ENCODE measurements at regions not wholly inside any gene's neighbourhood (a gene's known extent, or its start where the extent isn't known, plus 50 kb on each side); places are given as distances from the start of the nearest gene placed in this dataset.

DNA sequence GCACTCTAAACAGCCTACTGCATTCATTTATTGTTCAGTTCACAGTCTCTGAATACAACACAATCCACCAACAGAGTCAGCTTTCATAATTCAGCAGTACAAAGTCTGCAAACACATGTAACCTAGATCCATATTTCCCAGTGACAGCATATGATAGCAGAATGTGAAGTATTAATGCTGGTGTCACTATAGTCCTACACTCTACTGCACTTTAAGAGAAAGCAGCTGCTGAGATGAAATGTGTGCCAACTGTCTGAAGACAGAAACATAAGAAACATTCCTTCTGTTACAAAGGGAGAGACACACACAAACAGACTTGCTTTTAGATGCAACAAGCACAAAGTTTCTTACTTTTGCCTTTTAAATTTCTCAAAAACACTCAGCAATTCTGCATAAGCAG lies 441.8 kb downstream of the ZEB2 start:
- TF ChIP-seq ZNF169 (tag by site-specific recombination; IDR thresholded peaks at IDR 0.05) (no peak), ZNF121 (tag by site-specific recombination; IDR thresholded peaks at IDR 0.05) (no peak), SALL2 (tag by site-specific recombination; IDR thresholded peaks at IDR 0.05; ENCODE audit: borderline replicate concordance) (no peak), YY1 (tag by site-specific recombination; IDR thresholded peaks at IDR 0.05) (no peak), ZFP3 (tag by site-specific recombination; IDR thresholded peaks at IDR 0.05; ENCODE audit: low read depth) (no peak), ZNF112 (tag by site-specific recombination; IDR thresholded peaks at IDR 0.05) (no peak), TCF7L2 (IDR thresholded peaks at IDR 0.05; ENCODE audit: borderline replicate concordance, low read depth, low read length) (no peak)
- TF ChIP-seq, protein P1, sequence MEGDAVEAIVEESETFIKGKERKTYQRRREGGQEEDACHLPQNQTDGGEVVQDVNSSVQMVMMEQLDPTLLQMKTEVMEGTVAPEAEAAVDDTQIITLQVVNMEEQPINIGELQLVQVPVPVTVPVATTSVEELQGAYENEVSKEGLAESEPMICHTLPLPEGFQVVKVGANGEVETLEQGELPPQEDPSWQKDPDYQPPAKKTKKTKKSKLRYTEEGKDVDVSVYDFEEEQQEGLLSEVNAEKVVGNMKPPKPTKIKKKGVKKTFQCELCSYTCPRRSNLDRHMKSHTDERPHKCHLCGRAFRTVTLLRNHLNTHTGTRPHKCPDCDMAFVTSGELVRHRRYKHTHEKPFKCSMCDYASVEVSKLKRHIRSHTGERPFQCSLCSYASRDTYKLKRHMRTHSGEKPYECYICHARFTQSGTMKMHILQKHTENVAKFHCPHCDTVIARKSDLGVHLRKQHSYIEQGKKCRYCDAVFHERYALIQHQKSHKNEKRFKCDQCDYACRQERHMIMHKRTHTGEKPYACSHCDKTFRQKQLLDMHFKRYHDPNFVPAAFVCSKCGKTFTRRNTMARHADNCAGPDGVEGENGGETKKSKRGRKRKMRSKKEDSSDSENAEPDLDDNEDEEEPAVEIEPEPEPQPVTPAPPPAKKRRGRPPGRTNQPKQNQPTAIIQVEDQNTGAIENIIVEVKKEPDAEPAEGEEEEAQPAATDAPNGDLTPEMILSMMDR (tag by site-specific recombination; IDR thresholded peaks at IDR 0.05), result no peak
- TF ChIP-seq, protein P2, sequence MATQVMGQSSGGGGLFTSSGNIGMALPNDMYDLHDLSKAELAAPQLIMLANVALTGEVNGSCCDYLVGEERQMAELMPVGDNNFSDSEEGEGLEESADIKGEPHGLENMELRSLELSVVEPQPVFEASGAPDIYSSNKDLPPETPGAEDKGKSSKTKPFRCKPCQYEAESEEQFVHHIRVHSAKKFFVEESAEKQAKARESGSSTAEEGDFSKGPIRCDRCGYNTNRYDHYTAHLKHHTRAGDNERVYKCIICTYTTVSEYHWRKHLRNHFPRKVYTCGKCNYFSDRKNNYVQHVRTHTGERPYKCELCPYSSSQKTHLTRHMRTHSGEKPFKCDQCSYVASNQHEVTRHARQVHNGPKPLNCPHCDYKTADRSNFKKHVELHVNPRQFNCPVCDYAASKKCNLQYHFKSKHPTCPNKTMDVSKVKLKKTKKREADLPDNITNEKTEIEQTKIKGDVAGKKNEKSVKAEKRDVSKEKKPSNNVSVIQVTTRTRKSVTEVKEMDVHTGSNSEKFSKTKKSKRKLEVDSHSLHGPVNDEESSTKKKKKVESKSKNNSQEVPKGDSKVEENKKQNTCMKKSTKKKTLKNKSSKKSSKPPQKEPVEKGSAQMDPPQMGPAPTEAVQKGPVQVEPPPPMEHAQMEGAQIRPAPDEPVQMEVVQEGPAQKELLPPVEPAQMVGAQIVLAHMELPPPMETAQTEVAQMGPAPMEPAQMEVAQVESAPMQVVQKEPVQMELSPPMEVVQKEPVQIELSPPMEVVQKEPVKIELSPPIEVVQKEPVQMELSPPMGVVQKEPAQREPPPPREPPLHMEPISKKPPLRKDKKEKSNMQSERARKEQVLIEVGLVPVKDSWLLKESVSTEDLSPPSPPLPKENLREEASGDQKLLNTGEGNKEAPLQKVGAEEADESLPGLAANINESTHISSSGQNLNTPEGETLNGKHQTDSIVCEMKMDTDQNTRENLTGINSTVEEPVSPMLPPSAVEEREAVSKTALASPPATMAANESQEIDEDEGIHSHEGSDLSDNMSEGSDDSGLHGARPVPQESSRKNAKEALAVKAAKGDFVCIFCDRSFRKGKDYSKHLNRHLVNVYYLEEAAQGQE (tag by site-specific recombination; IDR thresholded peaks at IDR 0.05), result no peak
- TF ChIP-seq, protein P3, sequence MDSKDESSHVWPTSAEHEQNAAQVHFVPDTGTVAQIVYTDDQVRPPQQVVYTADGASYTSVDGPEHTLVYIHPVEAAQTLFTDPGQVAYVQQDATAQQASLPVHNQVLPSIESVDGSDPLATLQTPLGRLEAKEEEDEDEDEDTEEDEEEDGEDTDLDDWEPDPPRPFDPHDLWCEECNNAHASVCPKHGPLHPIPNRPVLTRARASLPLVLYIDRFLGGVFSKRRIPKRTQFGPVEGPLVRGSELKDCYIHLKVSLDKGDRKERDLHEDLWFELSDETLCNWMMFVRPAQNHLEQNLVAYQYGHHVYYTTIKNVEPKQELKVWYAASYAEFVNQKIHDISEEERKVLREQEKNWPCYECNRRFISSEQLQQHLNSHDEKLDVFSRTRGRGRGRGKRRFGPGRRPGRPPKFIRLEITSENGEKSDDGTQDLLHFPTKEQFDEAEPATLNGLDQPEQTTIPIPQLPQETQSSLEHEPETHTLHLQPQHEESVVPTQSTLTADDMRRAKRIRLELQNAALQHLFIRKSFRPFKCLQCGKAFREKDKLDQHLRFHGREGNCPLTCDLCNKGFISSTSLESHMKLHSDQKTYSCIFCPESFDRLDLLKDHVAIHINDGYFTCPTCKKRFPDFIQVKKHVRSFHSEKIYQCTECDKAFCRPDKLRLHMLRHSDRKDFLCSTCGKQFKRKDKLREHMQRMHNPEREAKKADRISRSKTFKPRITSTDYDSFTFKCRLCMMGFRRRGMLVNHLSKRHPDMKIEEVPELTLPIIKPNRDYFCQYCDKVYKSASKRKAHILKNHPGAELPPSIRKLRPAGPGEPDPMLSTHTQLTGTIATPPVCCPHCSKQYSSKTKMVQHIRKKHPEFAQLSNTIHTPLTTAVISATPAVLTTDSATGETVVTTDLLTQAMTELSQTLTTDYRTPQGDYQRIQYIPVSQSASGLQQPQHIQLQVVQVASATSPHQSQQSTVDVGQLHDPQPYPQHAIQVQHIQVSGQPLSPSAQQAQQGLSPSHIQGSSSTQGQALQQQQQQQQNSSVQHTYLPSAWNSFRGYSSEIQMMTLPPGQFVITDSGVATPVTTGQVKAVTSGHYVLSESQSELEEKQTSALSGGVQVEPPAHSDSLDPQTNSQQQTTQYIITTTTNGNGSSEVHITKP (tag by site-specific recombination; IDR thresholded peaks at IDR 0.05), result no peak
- TF ChIP-seq, protein P4, sequence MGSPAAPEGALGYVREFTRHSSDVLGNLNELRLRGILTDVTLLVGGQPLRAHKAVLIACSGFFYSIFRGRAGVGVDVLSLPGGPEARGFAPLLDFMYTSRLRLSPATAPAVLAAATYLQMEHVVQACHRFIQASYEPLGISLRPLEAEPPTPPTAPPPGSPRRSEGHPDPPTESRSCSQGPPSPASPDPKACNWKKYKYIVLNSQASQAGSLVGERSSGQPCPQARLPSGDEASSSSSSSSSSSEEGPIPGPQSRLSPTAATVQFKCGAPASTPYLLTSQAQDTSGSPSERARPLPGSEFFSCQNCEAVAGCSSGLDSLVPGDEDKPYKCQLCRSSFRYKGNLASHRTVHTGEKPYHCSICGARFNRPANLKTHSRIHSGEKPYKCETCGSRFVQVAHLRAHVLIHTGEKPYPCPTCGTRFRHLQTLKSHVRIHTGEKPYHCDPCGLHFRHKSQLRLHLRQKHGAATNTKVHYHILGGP (tag by site-specific recombination; IDR thresholded peaks at IDR 0.05), result no peak
- TF ChIP-seq, protein P5, sequence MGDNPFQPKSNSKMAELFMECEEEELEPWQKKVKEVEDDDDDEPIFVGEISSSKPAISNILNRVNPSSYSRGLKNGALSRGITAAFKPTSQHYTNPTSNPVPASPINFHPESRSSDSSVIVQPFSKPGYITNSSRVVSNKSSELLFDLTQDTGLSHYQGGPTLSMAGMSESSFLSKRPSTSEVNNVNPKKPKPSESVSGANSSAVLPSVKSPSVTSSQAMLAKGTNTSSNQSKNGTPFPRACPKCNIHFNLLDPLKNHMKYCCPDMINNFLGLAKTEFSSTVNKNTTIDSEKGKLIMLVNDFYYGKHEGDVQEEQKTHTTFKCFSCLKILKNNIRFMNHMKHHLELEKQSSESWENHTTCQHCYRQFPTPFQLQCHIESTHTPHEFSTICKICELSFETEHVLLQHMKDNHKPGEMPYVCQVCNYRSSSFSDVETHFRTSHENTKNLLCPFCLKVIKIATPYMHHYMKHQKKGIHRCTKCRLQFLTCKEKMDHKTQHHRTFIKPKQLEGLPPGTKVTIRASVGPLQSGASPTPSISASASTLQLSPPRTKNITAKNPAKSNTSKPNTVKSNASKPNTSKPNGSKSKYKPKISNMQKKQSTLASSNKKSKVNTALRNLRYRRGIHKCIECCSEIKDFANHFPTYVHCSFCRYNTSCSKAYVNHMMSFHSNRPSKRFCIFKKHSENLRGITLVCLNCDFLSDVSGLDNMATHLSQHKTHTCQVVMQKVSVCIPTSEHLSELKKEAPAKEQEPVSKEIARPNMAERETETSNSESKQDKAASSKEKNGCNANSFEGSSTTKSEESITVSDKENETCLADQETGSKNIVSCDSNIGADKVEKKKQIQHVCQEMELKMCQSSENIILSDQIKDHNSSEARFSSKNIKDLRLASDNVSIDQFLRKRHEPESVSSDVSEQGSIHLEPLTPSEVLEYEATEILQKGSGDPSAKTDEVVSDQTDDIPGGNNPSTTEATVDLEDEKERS (tag by site-specific recombination; IDR thresholded peaks at IDR 0.05), result no peak
- TF ChIP-seq, protein P6, sequence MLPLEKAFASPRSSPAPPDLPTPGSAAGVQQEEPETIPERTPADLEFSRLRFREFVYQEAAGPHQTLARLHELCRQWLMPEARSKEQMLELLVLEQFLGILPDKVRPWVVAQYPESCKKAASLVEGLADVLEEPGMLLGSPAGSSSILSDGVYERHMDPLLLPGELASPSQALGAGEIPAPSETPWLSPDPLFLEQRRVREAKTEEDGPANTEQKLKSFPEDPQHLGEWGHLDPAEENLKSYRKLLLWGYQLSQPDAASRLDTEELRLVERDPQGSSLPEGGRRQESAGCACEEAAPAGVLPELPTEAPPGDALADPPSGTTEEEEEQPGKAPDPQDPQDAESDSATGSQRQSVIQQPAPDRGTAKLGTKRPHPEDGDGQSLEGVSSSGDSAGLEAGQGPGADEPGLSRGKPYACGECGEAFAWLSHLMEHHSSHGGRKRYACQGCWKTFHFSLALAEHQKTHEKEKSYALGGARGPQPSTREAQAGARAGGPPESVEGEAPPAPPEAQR (tag by site-specific recombination; IDR thresholded peaks at IDR 0.05), result no peak
